ENCODE measurements at regions not wholly inside any gene's neighbourhood (a gene's known extent, or its start where the extent isn't known, plus 50 kb on each side); places are given as distances from the start of the nearest gene placed in this dataset.
A peak's percentile ranks its signal among the peaks of the same experiment; 100 is the strongest.

GRCh38 chr20:1811621-1812498 lies 83.3 kb upstream of the SIRPA start:
- Histone ChIP-seq H3K27me3 (ENCODE audit: control insufficient read depth in 2 of 2, insufficient read depth in 2 of 2, low read length in 2 of 2) (no peaks in the 10 kb centered on the region), H3K4me3 (replicated peaks in 1 of 3; ENCODE audit: insufficient read depth in 1 of 3, low read depth in 1 of 3, low read length in 3 of 3) (no peak overlapping the region), H3K4me1 (ENCODE audit: control insufficient read depth, extremely low read depth, insufficient read depth, low read length) (peaks cover 63% of the 10 kb centered on the region), H3K9ac (replicated peaks; ENCODE audit: extremely low read depth, insufficient read depth, low read length) (peak overlapping the region; percentile 17), H3K36me3 (ENCODE audit: control insufficient read depth in 2 of 2, extremely low read depth in 1 of 2, insufficient read depth in 2 of 2, low read length in 2 of 2) (no peaks in the 10 kb centered on the region), H3K4me2 (ENCODE audit: insufficient read depth, low read length) (no peak overlapping the region), H3K9me3 (replicated peaks; ENCODE audit: control insufficient read depth, insufficient read depth, low read length) (no peaks in the 10 kb centered on the region), H3K79me2 (ENCODE audit: control insufficient read depth, insufficient read depth, low read length) (no peaks in the 10 kb centered on the region), H4K20me1 (replicated peaks; ENCODE audit: control insufficient read depth, extremely low read depth, insufficient read depth, low read length) (no peaks in the 10 kb centered on the region), H2AFZ (ENCODE audit: low read depth, low read length) (peak overlapping the region; percentile 55), H3K9me1 (replicated peaks; ENCODE audit: control insufficient read depth, extremely low read depth, insufficient read depth, low read length) (no peaks in the 10 kb centered on the region), H3K27ac (ENCODE audit: insufficient read depth, low read depth, low read length) (peak overlapping the region; percentile 79)
- TF ChIP-seq POLR2A (IDR thresholded peaks at IDR 0.05; ENCODE audit: low read depth, low read length) (no peak), EZH2 (IDR thresholded peaks at IDR 0.05; ENCODE audit: borderline replicate concordance, low read depth, low read length, severe bottlenecking) (no peak), JUN (IDR thresholded peaks at IDR 0.05; ENCODE audit: borderline replicate concordance, insufficient read depth, insufficient read length, low read depth) (no peak), MAX (IDR thresholded peaks at IDR 0.05; ENCODE audit: insufficient read depth, insufficient read length) (no peak), MYC (IDR thresholded peaks at IDR 0.05; ENCODE audit: low read depth, low read length) (no peak), GATA2 (IDR thresholded peaks at IDR 0.05; ENCODE audit: insufficient read depth, insufficient read length, low read depth, low read length) (no peak), POLR2AphosphoS5 (IDR thresholded peaks at IDR 0.05; ENCODE audit: insufficient read depth, low read depth, low read length) (no peak)
- TF ChIP-seq, protein P1, sequence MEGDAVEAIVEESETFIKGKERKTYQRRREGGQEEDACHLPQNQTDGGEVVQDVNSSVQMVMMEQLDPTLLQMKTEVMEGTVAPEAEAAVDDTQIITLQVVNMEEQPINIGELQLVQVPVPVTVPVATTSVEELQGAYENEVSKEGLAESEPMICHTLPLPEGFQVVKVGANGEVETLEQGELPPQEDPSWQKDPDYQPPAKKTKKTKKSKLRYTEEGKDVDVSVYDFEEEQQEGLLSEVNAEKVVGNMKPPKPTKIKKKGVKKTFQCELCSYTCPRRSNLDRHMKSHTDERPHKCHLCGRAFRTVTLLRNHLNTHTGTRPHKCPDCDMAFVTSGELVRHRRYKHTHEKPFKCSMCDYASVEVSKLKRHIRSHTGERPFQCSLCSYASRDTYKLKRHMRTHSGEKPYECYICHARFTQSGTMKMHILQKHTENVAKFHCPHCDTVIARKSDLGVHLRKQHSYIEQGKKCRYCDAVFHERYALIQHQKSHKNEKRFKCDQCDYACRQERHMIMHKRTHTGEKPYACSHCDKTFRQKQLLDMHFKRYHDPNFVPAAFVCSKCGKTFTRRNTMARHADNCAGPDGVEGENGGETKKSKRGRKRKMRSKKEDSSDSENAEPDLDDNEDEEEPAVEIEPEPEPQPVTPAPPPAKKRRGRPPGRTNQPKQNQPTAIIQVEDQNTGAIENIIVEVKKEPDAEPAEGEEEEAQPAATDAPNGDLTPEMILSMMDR (IDR thresholded peaks at IDR 0.05; ENCODE audit: extremely low read depth in 1 of 2, insufficient read depth in 1 of 2, low read depth in 1 of 2, low read length in 2 of 2): no peak
- intact Hi-C loops (cut with micrococcal nuclease) (loop anchor here (1.0 to 5.0 kb wide), 3 partner anchors 13 to 1440 kb away; no protein-coding TSS in a partner anchor), dilution Hi-C loops (cut with MboI; ENCODE audit: extremely low pct_ligation_motif_present, low sequenced_read_pairs) (no loop called here)
- no peak for DNase-seq (ENCODE audit: low read depth, low spot score)
- CTCF ChIA-PET: interaction anchor here (1.1 to 4.5 kb wide), 9 partner anchors 9 to 308 kb away, joined by 3 to 48 read pairs (median 4); no protein-coding TSS in a partner anchor
- BruUV-seq (replicated peaks): TSS peak; percentile 89
- POLR2A ChIA-PET: no interaction called here
- FAIRE-seq: peak; percentile 4

All from endothelial cell of umbilical vein (primary cell).